Parathyroid adenoma (tissue), 2 donors: ENCODE measurements at regions not wholly inside any gene's neighbourhood (a gene's known extent, or its start where the extent isn't known, plus 50 kb on each side); places are given as distances from the start of the nearest gene placed in this dataset.
"Not testable (repeated sequence)": the region's sequence is repeated elsewhere in the genome, so short reads cannot be mapped to it uniquely, and the experiment has no call there.

Experiments used
- H2AFZ ChIP-seq: fragments of 300-600 bp; sonication (generic); one replicate; pipeline ENCODE4 v1.7.0; 2017; ENCODE audit warnings: antibody characterized with exemption, mild to moderate bottlenecking
- H3K27ac ChIP-seq: fragments of 300-600 bp; sonication (generic); one replicate; pipeline ENCODE4 v1.7.0; 2017
- H3K27me3 ChIP-seq: fragments of 300-600 bp; sonication (generic); one replicate; pipeline ENCODE4 v1.7.0; 2017; ENCODE audit warnings: low read length; ENCODE audit not compliant: control insufficient read depth, insufficient read depth
- H3K36me3 ChIP-seq: fragments of 300-600 bp; sonication (generic); one replicate; pipeline ENCODE4 v1.7.0; 2017; ENCODE audit warnings: low read length; ENCODE audit not compliant: control insufficient read depth, insufficient read depth
- H3K4me1 ChIP-seq: fragments of 300-600 bp; sonication (generic); one replicate; pipeline ENCODE4 v1.7.0; 2017; ENCODE audit warnings: control low read depth
- H3K4me2 ChIP-seq: fragments of 300-600 bp; sonication (generic); one replicate; pipeline ENCODE4 v1.7.0; 2017; ENCODE audit warnings: low read length
- H3K4me3 ChIP-seq: fragments of 300-600 bp; sonication (generic); one replicate; pipeline ENCODE4 v1.7.0; 2017; ENCODE audit warnings: low read depth, low read length
- H3K79me2 ChIP-seq: fragments of 300-600 bp; sonication (generic); one replicate; pipeline ENCODE4 v1.7.0; 2017; ENCODE audit warnings: control low read depth
- H3K9ac ChIP-seq: fragments of 300-600 bp; sonication (generic); one replicate; pipeline ENCODE4 v1.7.0; 2017; ENCODE audit warnings: mild to moderate bottlenecking
- H3K9me3 ChIP-seq: fragments of 300-600 bp; sonication (generic); one replicate; pipeline ENCODE4 v1.7.0; 2017; ENCODE audit warnings: low read length; ENCODE audit not compliant: control insufficient read depth
- CTCF ChIP-seq: fragments of 300-600 bp; sonication (generic); IDR thresholded peaks from one replicate; pipeline ENCODE4 v1.7.0; 2017; ENCODE audit warnings: antibody characterized with exemption, mild to moderate bottlenecking
- donor health status: primary hyperparathyroidism.

GRCh38 chr10:100636848-100637553 is 101.3 kb downstream of the HIF1AN start:
- Histone ChIP-seq H3K4me3 (no peak overlapping the region), H2AFZ (no peak overlapping the region), H3K27me3 (no peaks in the 10 kb centered on the region), H3K4me2 (no peak overlapping the region), H3K9ac (no peak overlapping the region), H3K36me3 (no peaks in the 10 kb centered on the region), H3K27ac (no peak overlapping the region), H3K4me1 (no peaks in the 10 kb centered on the region), H3K9me3 (no peaks in the 10 kb centered on the region), H3K79me2 (no peaks in the 10 kb centered on the region)
- TF ChIP-seq CTCF: no peak

GRCh38 chr10:100637785-100638184 is 102.0 kb downstream of the HIF1AN start:
- H3K36me3 ChIP-seq: no peaks in the 10 kb centered on the region
- no peak overlapping the region for H3K4me3 ChIP-seq
- no peak overlapping the region for H3K27ac ChIP-seq
- H3K9me3 ChIP-seq: no peaks in the 10 kb centered on the region
- no peaks in the 10 kb centered on the region for H3K4me1 ChIP-seq
- no peaks in the 10 kb centered on the region for H3K79me2 ChIP-seq
- no peak for TF ChIP-seq CTCF
- H2AFZ ChIP-seq: no peak overlapping the region
- H3K9ac ChIP-seq: no peak overlapping the region
- no peaks in the 10 kb centered on the region for H3K27me3 ChIP-seq
- H3K4me2 ChIP-seq: no peak overlapping the region

GRCh38 chr10:100638969-100639368 is 103.2 kb downstream of the HIF1AN start:
- H3K4me1 ChIP-seq, H3K27me3 ChIP-seq, H3K79me2 ChIP-seq, H3K9me3 ChIP-seq, H2AFZ ChIP-seq, H3K27ac ChIP-seq, H3K4me3 ChIP-seq, H3K36me3 ChIP-seq, H3K9ac ChIP-seq, H3K4me2 ChIP-seq: not testable (repeated sequence)

- Histone ChIP-seq H3K4me1 (no peaks in the 10 kb centered on the region), H3K9ac (no peak overlapping the region), H3K4me3 (no peak overlapping the region), H3K4me2 (no peak overlapping the region), H3K79me2 (no peaks in the 10 kb centered on the region), H3K9me3 (no peaks in the 10 kb centered on the region), H3K36me3 (no peaks in the 10 kb centered on the region), H2AFZ (no peak overlapping the region), H3K27me3 (no peaks in the 10 kb centered on the region), H3K27ac (no peak overlapping the region)
- no peak for TF ChIP-seq CTCF
These were observed 102.9 kb upstream of the PAX2 start for GRCh38 chr10:100642295-100642994.

- no peak overlapping the region for H3K4me2 ChIP-seq
- H3K36me3 ChIP-seq: no peaks in the 10 kb centered on the region
- H2AFZ ChIP-seq: no peak overlapping the region
- TF ChIP-seq CTCF: no peak
- no peaks in the 10 kb centered on the region for H3K9me3 ChIP-seq
- H3K4me3 ChIP-seq: no peak overlapping the region
- H3K79me2 ChIP-seq: no peaks in the 10 kb centered on the region
- no peak overlapping the region for H3K27ac ChIP-seq
- no peak overlapping the region for H3K9ac ChIP-seq
- H3K4me1 ChIP-seq: no peaks in the 10 kb centered on the region
- no peaks in the 10 kb centered on the region for H3K27me3 ChIP-seq
These were observed 100.3 kb upstream of the PAX2 start for GRCh38 chr10:100645091-100645490.
